CD4-positive, CD25-positive, alpha-beta regulatory T cell (primary cell): ENCODE measurements at regions not wholly inside any gene's neighbourhood (a gene's known extent, or its start where the extent isn't known, plus 50 kb on each side); places are given as distances from the start of the nearest gene placed in this dataset.

Experiments used
- ATAC-seq, 2 donors: fragments of 150-1000 bp; cut with Tn5 transposase; one replicate each; pipeline ENCODE4 v1.10.0; 2021; ENCODE audit warnings: low read depth in 2 of 2, moderate number of reproducible peaks in 2 of 2, moderate library complexity in 1 of 2
- DNase-seq, 3 donors: peaks; one replicate each; pipeline versions ENCODE4 v3.0.0 to v3.0.0-alpha.2; 2012 to 2022; ENCODE audit warnings: mixed read lengths in 1 of 3
- H3K27ac ChIP-seq: one replicate; pipeline ENCODE4 v1.7.0; 2013; ENCODE audit warnings: mild to moderate bottlenecking, low read length; ENCODE audit not compliant: insufficient read depth, poor library complexity, severe bottlenecking
- H3K27me3 ChIP-seq: one replicate; pipeline ENCODE4 v1.7.0; 2013; ENCODE audit warnings: low read length; ENCODE audit not compliant: control insufficient read depth, insufficient read depth
- H3K36me3 ChIP-seq: one replicate; pipeline ENCODE4 v1.7.0; 2013; ENCODE audit warnings: mild to moderate bottlenecking, low read length, moderate library complexity; ENCODE audit not compliant: control insufficient read depth, insufficient read depth
- H3K4me1 ChIP-seq: 2 replicates; pipeline ENCODE4 v1.7.0; 2013; ENCODE audit warnings: mild to moderate bottlenecking, low read length; ENCODE audit not compliant: insufficient read depth, control insufficient read depth, poor library complexity, severe bottlenecking
- H3K4me3 ChIP-seq: one replicate; pipeline ENCODE4 v1.7.0; 2013; ENCODE audit warnings: low read depth, mild to moderate bottlenecking, low read length, moderate library complexity
- H3K9me3 ChIP-seq, 2 experiments: 1 replicate in 1 of 2; 2 replicates in 1 of 2; pipeline ENCODE4 v1.7.0; 2013; ENCODE audit warnings: low read length in 2 of 2, mild to moderate bottlenecking in 1 of 2, moderate library complexity in 1 of 2; ENCODE audit not compliant: control insufficient read depth in 2 of 2
- H3K27ac Mint-ChIP-seq, 3 donors: one replicate each; pipeline ENCODE4 v1.8.0; 2020 to 2022; ENCODE audit warnings: mild to moderate bottlenecking in 3 of 3, mixed read lengths in 3 of 3, moderate library complexity in 2 of 3
- H3K27me3 Mint-ChIP-seq: one replicate; pipeline ENCODE4 v1.8.0; 2022; ENCODE audit warnings: mild to moderate bottlenecking, mixed read lengths
- H3K36me3 Mint-ChIP-seq: one replicate; pipeline ENCODE4 v1.8.0; 2020; ENCODE audit warnings: mixed read lengths
- H3K4me1 Mint-ChIP-seq, 4 donors: one replicate each; pipeline ENCODE4 v1.8.0; 2020 to 2022; ENCODE audit warnings: mixed read lengths in 4 of 4, mild to moderate bottlenecking in 1 of 4
- H3K4me3 Mint-ChIP-seq, 4 donors: one replicate each; pipeline ENCODE4 v1.8.0; 2020 to 2022; ENCODE audit warnings: mild to moderate bottlenecking in 4 of 4, mixed read lengths in 4 of 4, moderate library complexity in 3 of 4
- H3K9me3 Mint-ChIP-seq, 7 donors: one replicate each; pipeline ENCODE4 v1.8.0; 2020 to 2022; ENCODE audit warnings: mixed read lengths in 7 of 7, mild to moderate bottlenecking in 3 of 7, moderate library complexity in 2 of 7

DNA sequence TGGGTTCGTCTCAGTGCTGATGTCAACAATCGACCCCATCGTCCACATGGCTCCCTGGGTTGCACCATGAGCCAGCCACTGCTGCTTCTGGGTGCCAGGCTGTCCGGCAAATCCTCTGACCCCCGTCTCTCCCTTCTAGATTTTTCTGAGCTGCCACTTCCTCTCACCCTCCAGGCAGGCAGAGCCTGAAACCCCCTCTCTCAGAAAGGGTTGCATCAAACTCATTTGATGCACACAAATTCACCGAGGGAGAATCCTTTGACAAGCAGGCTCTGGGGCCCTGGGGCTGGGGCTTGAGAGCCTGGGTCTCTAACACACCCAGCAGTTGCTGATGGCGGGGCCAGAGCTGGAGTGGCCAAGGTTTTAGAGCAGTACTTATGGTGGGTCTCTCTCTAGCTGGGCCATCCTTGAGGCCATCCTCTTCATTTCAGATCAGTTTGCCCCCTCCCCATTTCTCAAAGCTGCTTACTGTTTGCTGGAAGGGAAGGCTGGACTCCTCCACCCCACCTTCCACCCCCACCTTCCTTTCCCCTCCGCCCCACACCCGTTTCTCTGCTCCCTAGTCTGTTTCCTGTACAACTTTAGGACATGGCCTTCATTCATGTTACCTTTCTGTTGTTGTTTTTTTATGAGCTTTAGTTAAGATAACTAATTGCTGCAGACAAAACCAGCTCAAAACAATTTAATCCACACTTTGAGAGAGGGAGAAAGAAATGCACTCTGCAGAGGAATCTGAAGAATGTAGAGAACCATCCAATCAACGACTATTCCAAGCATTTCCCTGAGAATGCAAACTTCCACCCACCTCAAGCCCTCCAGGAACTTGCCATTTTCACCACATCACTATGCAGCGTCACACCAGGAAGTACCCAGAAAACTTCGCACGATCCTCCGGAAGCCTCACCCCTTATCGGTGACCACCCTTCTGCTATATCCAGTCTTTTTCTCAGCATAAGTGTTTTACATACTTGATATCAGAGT, 69.5 kb downstream of the ARL4C start:
- peak in 2 of 3 donors; percentile 7 to 80 for DNase-seq
- H3K36me3 Mint-ChIP-seq = no peaks in the 10 kb centered on the region
- H3K4me3 Mint-ChIP-seq = peak overlapping the region; percentile 82 to 88 (median 85)
- Histone ChIP-seq H3K4me3 (peak overlapping the region; percentile 59), H3K36me3 (no peaks in the 10 kb centered on the region), H3K27ac (peak overlapping the region; percentile 92), H3K4me1 (peaks cover 74% of the 10 kb centered on the region), H3K9me3 (no peaks in the 10 kb centered on the region), H3K27me3 (no peaks in the 10 kb centered on the region)
- H3K9me3 Mint-ChIP-seq = no peaks in the 10 kb centered on the region
- H3K4me1 Mint-ChIP-seq = peaks cover 52 to 95% (median 68%) of the 10 kb centered on the region in 4 donors
- peak overlapping the region; percentile 99 to 100 (median 99) for H3K27ac Mint-ChIP-seq
- ATAC-seq = no peak
- H3K27me3 Mint-ChIP-seq = no peaks in the 10 kb centered on the region

DNA sequence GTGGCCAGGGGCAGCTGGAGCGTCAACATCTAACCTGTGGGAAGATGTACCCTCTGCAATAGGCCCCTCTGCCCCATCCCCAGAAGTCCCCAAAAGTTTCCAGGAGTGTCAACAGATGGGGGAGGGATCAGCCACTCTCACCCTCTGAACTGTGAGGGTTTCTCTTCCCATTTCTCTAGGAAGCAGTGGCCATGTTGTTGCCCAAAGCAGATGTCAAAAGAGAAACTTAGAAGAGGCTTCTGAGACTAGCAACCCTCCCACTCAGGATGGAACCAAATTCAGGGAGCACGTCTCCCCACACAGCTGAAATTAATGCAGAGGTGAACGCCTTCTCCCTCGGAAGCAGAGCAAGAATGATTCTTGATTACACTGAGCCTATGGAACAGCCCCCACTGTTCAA, 70.3 kb downstream of the ARL4C start:
- DNase-seq (peak in 1 of 3 donors; percentile 59), ATAC-seq (no peak)
- H3K4me1 Mint-ChIP-seq = peaks cover 53 to 98% (median 74%) of the 10 kb centered on the region in 4 donors
- Histone ChIP-seq H3K4me1 (peaks cover 82% of the 10 kb centered on the region), H3K9me3 (no peaks in the 10 kb centered on the region), H3K27ac (peak overlapping the region; percentile 92), H3K36me3 (no peaks in the 10 kb centered on the region), H3K27me3 (no peaks in the 10 kb centered on the region), H3K4me3 (peak overlapping the region; percentile 59)
- H3K27me3 Mint-ChIP-seq = no peaks in the 10 kb centered on the region
- no peaks in the 10 kb centered on the region for H3K36me3 Mint-ChIP-seq
- peak overlapping the region; percentile 82 to 88 (median 85) for H3K4me3 Mint-ChIP-seq
- H3K27ac Mint-ChIP-seq = peak overlapping the region; percentile 99 to 100 (median 99)
- no peaks in the 10 kb centered on the region for H3K9me3 Mint-ChIP-seq

DNA sequence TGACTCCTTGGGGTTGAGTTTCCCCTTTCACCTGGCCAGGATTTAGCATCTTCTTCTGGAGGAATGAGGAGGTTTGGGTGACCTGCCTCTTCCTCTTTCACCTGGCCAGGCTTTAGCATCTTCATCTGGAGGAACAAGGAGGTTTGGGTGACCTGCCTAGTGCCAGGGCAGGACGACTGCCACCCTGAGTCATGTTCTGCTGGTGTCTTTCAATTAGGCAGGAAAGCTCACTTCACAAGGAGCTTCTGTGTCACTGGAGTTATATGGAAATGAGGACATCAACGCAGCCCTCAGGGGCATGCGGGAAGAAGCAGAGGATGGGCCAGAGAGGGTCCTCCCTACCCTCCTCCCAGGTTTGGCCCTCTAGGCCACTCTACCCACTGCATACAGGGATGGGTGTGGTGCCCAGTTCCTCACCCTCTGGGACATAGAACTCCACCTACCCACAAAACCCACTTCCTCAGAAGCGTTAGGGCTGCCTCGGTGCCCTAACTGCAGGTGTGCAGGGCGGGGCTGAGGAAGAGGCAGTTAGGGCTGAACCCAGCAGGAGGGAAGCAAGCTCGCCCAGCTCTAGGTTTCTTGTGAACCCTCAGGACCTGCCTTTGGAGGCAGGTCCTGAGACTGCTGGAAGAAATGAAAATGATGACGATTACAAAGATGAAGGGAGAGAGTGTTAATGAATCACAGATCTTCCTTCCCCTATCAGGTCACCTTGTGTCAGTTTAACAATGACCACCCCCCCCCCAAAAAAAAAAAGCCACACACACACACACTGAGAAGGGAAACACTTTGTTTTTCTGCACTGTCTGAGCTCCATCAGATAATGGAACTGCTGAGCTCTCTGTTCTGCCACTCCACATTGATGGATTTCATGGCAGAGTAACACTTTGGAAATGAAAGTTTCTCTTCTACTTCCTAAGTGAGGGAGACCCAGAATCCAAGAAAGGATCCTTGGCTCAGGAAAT, 71.0 kb downstream of the ARL4C start:
- Mint-ChIP-seq H3K4me3 (peak overlapping the region; percentile 82 to 88 (median 85)), H3K27ac (peak overlapping the region; percentile 99 to 100 (median 99)), H3K36me3 (no peaks in the 10 kb centered on the region), H3K9me3 (no peaks in the 10 kb centered on the region), H3K4me1 (peaks cover 47 to 99% (median 71%) of the 10 kb centered on the region in 4 donors), H3K27me3 (no peaks in the 10 kb centered on the region)
- H3K27ac ChIP-seq = peak overlapping the region; percentile 92
- H3K27me3 ChIP-seq = no peaks in the 10 kb centered on the region
- peak overlapping the region; percentile 59 for H3K4me3 ChIP-seq
- peak; percentile 86 to 88 for ATAC-seq
- no peaks in the 10 kb centered on the region for H3K9me3 ChIP-seq
- H3K4me1 ChIP-seq = peaks cover 88% of the 10 kb centered on the region
- peak; percentile 66 to 99 (median 89) for DNase-seq
- no peaks in the 10 kb centered on the region for H3K36me3 ChIP-seq

DNA sequence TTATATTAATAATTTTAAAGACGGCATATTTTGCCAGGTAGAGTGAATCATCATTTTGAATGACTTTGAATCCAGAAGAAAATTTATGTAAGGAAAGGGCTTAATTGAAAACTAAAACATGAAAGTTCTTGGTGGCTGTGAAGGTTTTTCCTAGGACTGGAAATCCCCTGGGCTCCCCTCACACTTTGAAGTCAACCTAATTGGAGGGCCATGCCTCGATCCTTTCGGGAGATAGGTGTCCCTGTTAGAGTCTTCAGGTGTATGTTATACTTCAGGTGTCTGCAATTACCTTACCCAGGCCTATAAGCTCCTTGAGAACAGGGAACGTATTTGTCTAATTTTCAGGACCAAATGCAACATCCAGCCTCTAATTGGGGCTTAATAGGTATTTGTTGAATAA, 73.0 kb downstream of the ARL4C start:
- Histone ChIP-seq H3K27ac (peak overlapping the region; percentile 92), H3K36me3 (no peaks in the 10 kb centered on the region), H3K4me3 (peak overlapping the region; percentile 51), H3K27me3 (no peaks in the 10 kb centered on the region), H3K9me3 (no peaks in the 10 kb centered on the region), H3K4me1 (peaks cover 91% of the 10 kb centered on the region)
- peak in 1 of 3 donors; percentile 16 for DNase-seq
- no peak for ATAC-seq
- Mint-ChIP-seq H3K4me1 (peaks cover 47 to 97% (median 73%) of the 10 kb centered on the region in 4 donors), H3K36me3 (no peaks in the 10 kb centered on the region), H3K4me3 (peak overlapping the region in 1 of 4 donors; percentile 88), H3K27ac (peak overlapping the region; percentile 99 to 100 (median 99)), H3K9me3 (no peaks in the 10 kb centered on the region), H3K27me3 (no peaks in the 10 kb centered on the region)

DNA sequence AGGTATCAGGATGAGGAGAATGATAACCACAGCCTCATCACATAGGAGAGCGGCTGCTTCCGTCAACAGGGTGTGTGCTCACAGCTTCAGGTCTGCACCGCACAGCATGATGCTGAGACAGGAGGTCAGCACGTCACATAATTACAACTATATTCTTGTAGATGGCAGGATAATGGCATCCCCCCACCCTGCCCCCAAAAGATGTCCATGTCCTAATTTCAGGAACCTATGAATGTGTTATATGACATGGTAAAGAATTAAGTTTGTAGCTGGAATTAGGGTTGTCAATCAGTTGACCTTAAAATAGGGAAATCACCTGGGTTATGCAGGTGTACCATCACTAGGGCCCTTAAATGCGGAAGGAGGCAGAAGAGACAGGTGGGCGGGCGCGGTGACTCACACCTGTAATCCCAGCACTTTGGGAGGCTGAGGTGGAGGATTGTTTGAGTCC, 73.9 kb downstream of the ARL4C start:
- peak overlapping the region; percentile 92 for H3K27ac ChIP-seq
- H3K27me3 Mint-ChIP-seq = no peaks in the 10 kb centered on the region
- peak overlapping the region; percentile 59 to 85 (median 80) for H3K4me3 Mint-ChIP-seq
- H3K27me3 ChIP-seq = no peaks in the 10 kb centered on the region
- H3K27ac Mint-ChIP-seq = peak overlapping the region; percentile 95 to 99 (median 99)
- peaks cover 0 to 8% (median 0%) of the 10 kb centered on the region in 7 donors for H3K9me3 Mint-ChIP-seq
- peaks cover 54 to 95% (median 75%) of the 10 kb centered on the region in 4 donors for H3K4me1 Mint-ChIP-seq
- H3K36me3 ChIP-seq = no peaks in the 10 kb centered on the region
- no peaks in the 10 kb centered on the region for H3K9me3 ChIP-seq
- peak overlapping the region; percentile 69 for H3K4me3 ChIP-seq
- DNase-seq (peak; percentile 63 to 90 (median 82)), ATAC-seq (peak; percentile 51 to 59)
- H3K36me3 Mint-ChIP-seq = no peaks in the 10 kb centered on the region
- H3K4me1 ChIP-seq = peaks cover 82% of the 10 kb centered on the region

DNA sequence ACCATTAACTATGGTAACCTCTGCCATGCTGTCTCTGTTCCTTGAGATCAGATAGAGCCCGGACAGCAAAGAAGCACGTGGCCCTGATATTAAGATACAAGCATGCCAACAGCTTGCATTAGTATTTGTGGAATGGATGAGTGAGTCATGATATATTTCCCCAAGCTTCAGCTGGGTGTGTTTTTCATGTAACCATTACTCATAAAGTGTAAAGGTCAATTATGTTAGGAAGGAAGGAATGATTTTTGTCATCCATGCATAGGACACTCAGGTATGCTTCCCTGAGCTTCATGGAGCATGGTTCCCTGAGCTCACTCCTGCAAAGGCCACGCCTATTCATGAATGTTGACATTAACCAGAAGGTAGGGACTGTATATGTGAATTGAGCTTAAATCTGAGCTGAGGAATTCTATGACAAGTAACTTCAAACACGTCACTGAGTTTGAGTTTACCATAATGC, 74.6 kb downstream of the ARL4C start:
- peak overlapping the region; percentile 69 for H3K4me3 ChIP-seq
- Mint-ChIP-seq H3K36me3 (no peaks in the 10 kb centered on the region), H3K27me3 (no peaks in the 10 kb centered on the region), H3K4me1 (peaks cover 48 to 88% (median 69%) of the 10 kb centered on the region in 4 donors), H3K27ac (peak overlapping the region; percentile 95 to 99 (median 99)), H3K9me3 (peaks cover 0 to 8% (median 0%) of the 10 kb centered on the region in 7 donors), H3K4me3 (peak overlapping the region; percentile 59 to 85 (median 80))
- H3K27ac ChIP-seq = peak overlapping the region; percentile 92
- no peak for ATAC-seq
- H3K9me3 ChIP-seq = no peaks in the 10 kb centered on the region
- no peaks in the 10 kb centered on the region for H3K27me3 ChIP-seq
- H3K4me1 ChIP-seq = peaks cover 75% of the 10 kb centered on the region
- peak in 2 of 3 donors; percentile 29 to 39 for DNase-seq
- H3K36me3 ChIP-seq = no peaks in the 10 kb centered on the region

DNA sequence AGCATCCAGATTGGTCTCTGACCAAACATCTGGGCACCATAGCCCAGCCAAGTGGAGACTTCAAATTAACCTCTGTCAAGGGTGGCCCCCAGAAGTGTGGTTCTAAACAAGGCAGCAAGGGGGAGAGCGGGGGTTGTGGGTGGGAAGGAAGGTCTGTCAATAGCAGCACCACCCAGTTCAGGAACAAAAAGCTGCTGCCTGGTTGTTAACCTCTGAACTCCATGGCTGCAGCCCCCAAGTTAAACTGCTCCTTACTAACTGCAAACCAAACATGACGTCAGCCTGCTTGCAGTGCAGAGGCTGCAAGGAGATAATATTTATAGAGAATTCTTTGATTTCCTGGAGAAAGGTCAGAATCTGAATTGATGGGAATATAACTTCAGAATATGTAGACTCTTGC, 76.5 kb downstream of the ARL4C start:
- Mint-ChIP-seq H3K4me3 (peak overlapping the region in 2 of 4 donors; percentile 36 to 66), H3K27ac (peak overlapping the region; percentile 90 to 99 (median 90))
- DNase-seq = no peak

More for the DNA sequence above, 76.5 kb downstream of the ARL4C start:
- no peaks in the 10 kb centered on the region for H3K27me3 Mint-ChIP-seq
- Histone ChIP-seq H3K36me3 (no peaks in the 10 kb centered on the region), H3K4me1 (peaks cover 56% of the 10 kb centered on the region), H3K4me3 (no peak overlapping the region), H3K27ac (no peak overlapping the region), H3K9me3 (no peaks in the 10 kb centered on the region), H3K27me3 (no peaks in the 10 kb centered on the region)
- H3K4me1 Mint-ChIP-seq = peaks cover 36 to 83% (median 63%) of the 10 kb centered on the region in 4 donors
- H3K9me3 Mint-ChIP-seq = peaks cover 0 to 8% (median 6%) of the 10 kb centered on the region in 7 donors
- no peak for ATAC-seq
- no peaks in the 10 kb centered on the region for H3K36me3 Mint-ChIP-seq
